Suprapubic skin (tissue), 4 donors: ENCODE measurements at regions not wholly inside any gene's neighbourhood (a gene's known extent, or its start where the extent isn't known, plus 50 kb on each side); places are given as distances from the start of the nearest gene placed in this dataset.
"Not testable (repeated sequence)": the region's sequence is repeated elsewhere in the genome, so short reads cannot be mapped to it uniquely, and the experiment has no call there.

Source experiments
- DNase-seq, 2 donors: peaks; one replicate each; pipeline ENCODE4 v3.0.0-alpha.2; 2019; ENCODE audit warnings: low spot score in 2 of 2
- H3K27ac ChIP-seq: fragments of 200-600 bp; sonication (generic); one replicate; pipeline ENCODE4 v1.5.1; 2019
- H3K27me3 ChIP-seq: fragments of 200-600 bp; sonication (generic); one replicate; pipeline ENCODE4 v1.5.1; 2019
- H3K36me3 ChIP-seq: fragments of 200-600 bp; sonication (generic); one replicate; pipeline ENCODE4 v1.5.1; 2019
- H3K4me1 ChIP-seq: fragments of 200-600 bp; sonication (generic); one replicate; pipeline ENCODE4 v1.5.1; 2019
- H3K4me3 ChIP-seq: fragments of 200-600 bp; sonication (generic); one replicate; pipeline ENCODE4 v1.5.1; 2019; ENCODE audit warnings: mild to moderate bottlenecking
- H3K9me3 ChIP-seq: fragments of 200-600 bp; sonication (generic); one replicate; pipeline ENCODE4 v1.5.1; 2019
- EP300 ChIP-seq: sonication (generic); formaldehyde crosslinking; IDR thresholded peaks from one replicate; pipeline ENCODE4 v1.6.1; 2017; ENCODE audit warnings: antibody characterized with exemption
- POLR2A ChIP-seq, 2 donors: fragments of 450-650 bp; IDR thresholded peaks; one replicate each; pipeline ENCODE4 v1.6.1; 2017; ENCODE audit warnings: antibody characterized with exemption in 2 of 2, mild to moderate bottlenecking in 2 of 2, moderate library complexity in 2 of 2
- POLR2AphosphoS5 ChIP-seq, 3 donors: sonication (generic); formaldehyde crosslinking; IDR thresholded peaks; one replicate each; pipeline ENCODE4 v1.6.1; 2017; ENCODE audit warnings: antibody characterized with exemption in 3 of 3
- WGBS: methylation state at CpG from one replicate; pipeline ENCODE4 v1.1.5; 2018; 5-methylcytosine and 5-hydroxymethylcytosine counted together
- TF ChIP-seq, protein P1 (sequence below), 2 donors: fragments of 200-600 bp in 1 of 2; fragments of 450-650 bp in 1 of 2; sonication (generic) in 1 of 2; IDR thresholded peaks; one replicate each; pipeline ENCODE4 v1.5.1; 2016 to 2019; ENCODE audit warnings: antibody characterized with exemption in 2 of 2, mild to moderate bottlenecking in 1 of 2, moderate library complexity in 1 of 2

DNA sequence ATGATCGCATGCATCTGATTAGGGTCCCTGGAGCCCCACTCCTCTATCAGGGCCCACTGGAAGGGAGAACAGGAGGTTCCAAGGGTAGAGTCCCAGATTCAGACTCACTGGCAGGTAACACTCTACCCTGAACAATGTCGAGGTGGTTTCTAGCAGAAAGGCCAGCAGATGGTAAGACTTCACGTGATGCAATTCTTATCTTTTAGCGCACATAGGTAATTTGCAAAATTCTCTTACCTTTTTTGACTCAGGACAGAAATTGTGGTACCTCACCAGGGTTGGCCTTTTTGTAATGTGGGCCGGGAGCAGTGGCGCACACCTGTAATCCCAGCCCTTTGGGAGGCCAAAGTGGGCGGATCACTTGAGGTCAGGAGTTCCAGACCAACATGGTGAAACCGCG, 228.1 kb upstream of the JARID2 start:
- whole genome bisulfite sequencing = 84% methylated on average over 9 of the region's 9 CpGs
- DNase-seq = no peak

DNA sequence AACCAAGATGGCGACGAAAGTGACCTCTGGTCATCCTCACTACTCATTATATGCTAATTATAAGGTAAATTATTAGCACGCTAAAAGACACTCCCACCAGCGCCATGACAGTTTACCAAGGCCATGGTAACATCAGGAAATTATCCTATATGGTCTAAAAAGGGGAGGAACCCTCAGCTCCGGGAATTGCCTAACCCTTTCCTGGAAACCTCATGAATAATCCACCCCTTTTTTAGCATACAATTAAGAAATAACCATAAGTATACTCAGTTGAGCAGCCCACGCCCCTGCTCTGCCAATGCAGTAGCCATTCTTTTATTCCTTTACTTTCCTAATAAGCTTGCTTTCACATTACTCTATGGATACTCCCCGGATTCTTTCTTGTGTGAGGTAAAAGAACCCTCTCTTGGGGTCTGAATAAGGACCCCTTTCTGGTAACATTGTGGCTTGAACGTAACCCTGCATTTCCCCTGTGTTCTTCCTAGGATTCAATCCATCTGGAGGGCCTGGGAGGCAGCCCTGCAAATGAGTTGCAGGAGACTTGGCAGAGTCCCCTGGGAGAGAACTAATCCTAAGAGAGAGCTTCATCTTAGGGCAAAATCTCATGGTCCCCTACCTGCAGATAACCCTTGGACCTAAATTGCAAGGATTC, 225.6 kb upstream of the JARID2 start:
- Histone ChIP-seq H3K4me1 (peaks cover 12% of the 10 kb centered on the region), H3K27ac (no peak overlapping the region), H3K9me3 (no peaks in the 10 kb centered on the region), H3K36me3 (no peaks in the 10 kb centered on the region), H3K27me3 (no peaks in the 10 kb centered on the region), H3K4me3 (no peak overlapping the region)
- 88% methylated on average over 8 of the region's 8 CpGs for WGBS
- DNase-seq = no peak
- TF ChIP-seq, protein P1, sequence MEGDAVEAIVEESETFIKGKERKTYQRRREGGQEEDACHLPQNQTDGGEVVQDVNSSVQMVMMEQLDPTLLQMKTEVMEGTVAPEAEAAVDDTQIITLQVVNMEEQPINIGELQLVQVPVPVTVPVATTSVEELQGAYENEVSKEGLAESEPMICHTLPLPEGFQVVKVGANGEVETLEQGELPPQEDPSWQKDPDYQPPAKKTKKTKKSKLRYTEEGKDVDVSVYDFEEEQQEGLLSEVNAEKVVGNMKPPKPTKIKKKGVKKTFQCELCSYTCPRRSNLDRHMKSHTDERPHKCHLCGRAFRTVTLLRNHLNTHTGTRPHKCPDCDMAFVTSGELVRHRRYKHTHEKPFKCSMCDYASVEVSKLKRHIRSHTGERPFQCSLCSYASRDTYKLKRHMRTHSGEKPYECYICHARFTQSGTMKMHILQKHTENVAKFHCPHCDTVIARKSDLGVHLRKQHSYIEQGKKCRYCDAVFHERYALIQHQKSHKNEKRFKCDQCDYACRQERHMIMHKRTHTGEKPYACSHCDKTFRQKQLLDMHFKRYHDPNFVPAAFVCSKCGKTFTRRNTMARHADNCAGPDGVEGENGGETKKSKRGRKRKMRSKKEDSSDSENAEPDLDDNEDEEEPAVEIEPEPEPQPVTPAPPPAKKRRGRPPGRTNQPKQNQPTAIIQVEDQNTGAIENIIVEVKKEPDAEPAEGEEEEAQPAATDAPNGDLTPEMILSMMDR (IDR thresholded peaks at IDR 0.05) = no peak
- TF ChIP-seq EP300 = no peak
- TF ChIP-seq POLR2AphosphoS5 (IDR thresholded peaks at IDR 0.05) = no peak
- TF ChIP-seq POLR2A (IDR thresholded peaks at IDR 0.05) = no peak

More for the DNA sequence above, 228.1 kb upstream of the JARID2 start:
- H3K27me3 ChIP-seq = no peaks in the 10 kb centered on the region
- H3K4me3 ChIP-seq = no peak overlapping the region
- H3K36me3 ChIP-seq = no peaks in the 10 kb centered on the region
- H3K4me1 ChIP-seq = peaks cover 12% of the 10 kb centered on the region
- TF ChIP-seq EP300 = no peak
- TF ChIP-seq POLR2AphosphoS5 (IDR thresholded peaks at IDR 0.05) = no peak
- TF ChIP-seq, protein P1 (IDR thresholded peaks at IDR 0.05) = no peak
- no peak for TF ChIP-seq POLR2A (IDR thresholded peaks at IDR 0.05)
- H3K9me3 ChIP-seq = no peaks in the 10 kb centered on the region
- no peak overlapping the region for H3K27ac ChIP-seq

DNA sequence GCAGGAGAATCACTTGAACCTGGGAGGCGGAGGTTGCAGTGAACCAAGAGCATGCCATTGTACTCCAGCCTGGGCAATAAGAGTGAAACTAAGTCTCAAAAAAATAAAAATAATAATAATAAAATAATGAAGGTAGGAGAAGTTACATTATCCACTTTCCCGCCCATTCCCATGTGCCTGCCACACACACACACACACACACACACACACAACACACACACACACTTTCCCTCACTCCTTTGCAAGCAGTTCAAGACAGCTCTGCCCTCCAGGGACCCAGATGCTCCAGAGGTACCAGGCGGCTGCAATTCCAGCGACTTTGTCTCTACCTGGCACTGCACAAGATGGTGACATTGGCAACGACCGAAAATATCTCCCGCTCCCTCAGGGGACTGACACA, 224.8 kb upstream of the JARID2 start:
- no peak overlapping the region for H3K4me3 ChIP-seq
- peaks cover 12% of the 10 kb centered on the region for H3K4me1 ChIP-seq
- TF ChIP-seq POLR2AphosphoS5 (IDR thresholded peaks at IDR 0.05) (no peak), POLR2A (IDR thresholded peaks at IDR 0.05) (no peak), EP300 (no peak)
- TF ChIP-seq, protein P1 (IDR thresholded peaks at IDR 0.05) = no peak
- H3K27me3 ChIP-seq = no peaks in the 10 kb centered on the region
- WGBS = 86% methylated on average over 7 of the region's 7 CpGs
- DNase-seq = no peak
- no peaks in the 10 kb centered on the region for H3K9me3 ChIP-seq
- H3K36me3 ChIP-seq = no peaks in the 10 kb centered on the region
- H3K27ac ChIP-seq = no peak overlapping the region

DNA sequence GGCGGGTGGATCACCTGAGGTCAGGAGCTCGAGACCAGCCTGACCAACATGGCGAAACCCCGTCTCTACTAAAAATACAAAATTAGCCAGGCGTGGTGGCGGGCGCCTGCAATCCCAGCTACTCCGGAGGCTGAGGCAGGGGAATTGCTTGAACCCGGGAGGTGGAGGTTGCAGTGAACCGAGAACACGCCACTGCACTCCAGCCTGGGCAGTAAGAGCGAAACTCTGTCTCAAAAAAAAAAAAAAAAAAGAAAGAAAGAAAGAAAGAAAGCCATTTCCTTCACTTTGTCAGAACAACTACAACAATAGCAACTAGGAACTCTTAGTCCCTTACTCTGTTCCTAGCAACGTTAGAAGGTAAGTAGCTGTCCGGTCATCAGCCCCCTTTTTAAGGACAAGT, 222.9 kb upstream of the JARID2 start:
- not testable (repeated sequence) for DNase-seq, H3K27ac ChIP-seq, H3K27me3 ChIP-seq, H3K4me1 ChIP-seq, H3K4me3 ChIP-seq, H3K36me3 ChIP-seq, H3K9me3 ChIP-seq
- 94% methylated on average over 14 of the region's 14 CpGs for WGBS

DNA sequence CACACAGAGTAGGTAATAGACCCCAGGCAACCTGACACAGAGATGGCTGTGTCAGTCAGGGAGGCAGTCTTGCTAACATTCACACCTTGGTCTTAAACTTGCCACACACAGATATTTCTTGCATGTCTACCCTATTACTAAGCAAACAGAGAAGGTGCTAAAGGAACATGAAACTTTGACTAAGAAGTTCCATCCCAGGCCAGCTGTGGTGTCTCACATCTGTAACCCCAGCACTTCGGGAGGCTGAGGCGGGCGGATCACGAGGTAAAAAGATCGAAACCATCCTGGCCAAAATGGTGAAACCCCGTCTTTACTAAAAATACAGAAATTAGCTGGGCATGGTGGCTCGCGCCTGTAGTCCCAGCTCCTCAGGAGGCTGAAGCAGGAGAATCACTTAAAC, 222.4 kb upstream of the JARID2 start:
- no peak overlapping the region for H3K27ac ChIP-seq
- H3K9me3 ChIP-seq = no peaks in the 10 kb centered on the region
- H3K36me3 ChIP-seq = no peaks in the 10 kb centered on the region
- TF ChIP-seq, protein P1 (IDR thresholded peaks at IDR 0.05) = no peak
- no peak for TF ChIP-seq EP300
- no peak for TF ChIP-seq POLR2AphosphoS5 (IDR thresholded peaks at IDR 0.05)
- no peaks in the 10 kb centered on the region for H3K4me1 ChIP-seq
- no peak for DNase-seq
- WGBS = 86% methylated on average over 8 of the region's 8 CpGs
- no peak overlapping the region for H3K4me3 ChIP-seq
- H3K27me3 ChIP-seq = no peaks in the 10 kb centered on the region

DNA sequence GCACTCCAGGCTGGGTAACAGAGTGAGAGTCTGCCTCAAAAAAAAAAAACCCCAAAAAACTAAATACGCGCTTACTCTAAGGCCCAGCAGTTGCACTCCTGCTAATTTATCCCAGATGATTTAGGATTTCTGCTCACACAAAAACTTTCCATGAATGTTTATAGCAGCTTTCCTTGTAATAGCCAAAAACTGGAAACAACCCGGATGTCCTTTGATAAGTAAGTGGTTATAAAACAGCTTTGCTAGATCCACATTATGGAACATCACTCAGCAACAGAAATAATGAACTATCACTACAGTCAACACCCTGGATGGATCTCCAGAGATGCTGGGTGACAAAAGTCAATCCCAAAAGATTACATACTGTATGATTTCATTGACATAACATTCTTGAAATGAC, 220.4 kb upstream of the JARID2 start:
- no peak overlapping the region for H3K27ac ChIP-seq
- no peak for TF ChIP-seq POLR2A (IDR thresholded peaks at IDR 0.05)
- no peak for TF ChIP-seq EP300
- no peaks in the 10 kb centered on the region for H3K36me3 ChIP-seq
- no peaks in the 10 kb centered on the region for H3K27me3 ChIP-seq
- WGBS = 66% methylated on average over 3 of the region's 3 CpGs
- no peaks in the 10 kb centered on the region for H3K9me3 ChIP-seq
- DNase-seq = no peak
- no peaks in the 10 kb centered on the region for H3K4me1 ChIP-seq
- H3K4me3 ChIP-seq = no peak overlapping the region
